IMR-90 (cell line): ENCODE measurements at regions not wholly inside any gene's neighbourhood (a gene's known extent, or its start where the extent isn't known, plus 50 kb on each side); places are given as distances from the start of the nearest gene placed in this dataset.

Experiments
- ATAC-seq: fragments of 200-7000 bp; cut with Tn5 transposase; 2 replicates; pipeline ENCODE4 v1.9.1; 2020; ENCODE audit warnings: low read depth, mild to moderate bottlenecking, moderate library complexity
- BruUV-seq: library from RNA; stranded (reverse); fragments of 400-500 nt; replicated peaks from 2 replicates; lab custom pipeline; 2021; lab: Mats Ljungman, UMichigan
- CTCF ChIA-PET: fragments of 300-600 bp; formaldehyde crosslinking; extraction: SDS; loops from one replicate; lab custom pipeline; 2021; ENCODE audit warnings: antibody characterized with exemption; lab: Yijun Ruan, JAX
- POLR2A ChIA-PET: fragments of 300-600 bp; sonication (Branson Sonifier 250); formaldehyde crosslinking; loops from one replicate; lab custom pipeline; 2022; ENCODE audit warnings: antibody characterized with exemption; ENCODE audit not compliant: unreplicated experiment; lab: Charles Lee
- DNase-seq: peaks from one replicate; pipeline ENCODE4 v3.0.0; 2013
- H2AFZ ChIP-seq: replicated peaks from 2 replicates; pipeline ENCODE3; 2013; ENCODE audit warnings: low read length, mild to moderate bottlenecking; ENCODE audit not compliant: poor library complexity
- H2AK5ac ChIP-seq: 2 replicates; pipeline ENCODE4 v1.6.1; 2013; ENCODE audit warnings: low read depth, low read length, inconsistent platforms
- H2AK9ac ChIP-seq: replicated peaks from 2 replicates; pipeline ENCODE3; 2013; ENCODE audit warnings: mild to moderate bottlenecking, low read depth, low read length, moderate library complexity; ENCODE audit not compliant: poor library complexity
- H2BK120ac ChIP-seq: 2 replicates; pipeline ENCODE4 v1.6.1; 2013; ENCODE audit warnings: low read depth, low read length, inconsistent platforms
- H2BK15ac ChIP-seq: 3 replicates; pipeline ENCODE4 v1.6.1; 2013; ENCODE audit warnings: low read depth, low read length, inconsistent platforms
- H2BK20ac ChIP-seq: 2 replicates; pipeline ENCODE4 v1.6.1; 2013; ENCODE audit warnings: low read depth, mild to moderate bottlenecking, inconsistent platforms, low read length, moderate library complexity
- H2BK5ac ChIP-seq: 2 replicates; pipeline ENCODE4 v1.6.1; 2013; ENCODE audit warnings: mild to moderate bottlenecking, low read depth, low read length, inconsistent platforms; ENCODE audit not compliant: poor library complexity, severe bottlenecking
- H3K14ac ChIP-seq: replicated peaks from 2 replicates; pipeline ENCODE4 v1.6.1; 2013; ENCODE audit warnings: low read depth, low read length, inconsistent platforms
- H3K18ac ChIP-seq: 2 replicates; pipeline ENCODE4 v1.6.1; 2013; ENCODE audit warnings: low read depth, low read length, control low read depth
- H3K23ac ChIP-seq: 2 replicates; pipeline ENCODE4 v1.6.1; 2013; ENCODE audit warnings: low read depth, low read length, inconsistent platforms
- H3K27ac ChIP-seq: 2 replicates; pipeline ENCODE4 v1.5.1; 2013; ENCODE audit warnings: mild to moderate bottlenecking, control low read depth, low read length; ENCODE audit not compliant: insufficient read depth
- H3K27me3 ChIP-seq: 2 replicates; pipeline ENCODE4 v1.6.1; 2013; ENCODE audit warnings: low read length; ENCODE audit not compliant: control insufficient read depth, insufficient read depth
- H3K36me3 ChIP-seq: 2 replicates; pipeline ENCODE4 v1.6.1; 2013; ENCODE audit warnings: low read length, mixed read lengths; ENCODE audit not compliant: control insufficient read depth, insufficient read depth
- H3K4ac ChIP-seq: 2 replicates; pipeline ENCODE4 v1.6.1; 2013; ENCODE audit warnings: low read depth, low read length, inconsistent platforms
- H3K4me1 ChIP-seq: 2 replicates; pipeline ENCODE4 v1.6.1; 2013; ENCODE audit warnings: low read length, mixed read lengths; ENCODE audit not compliant: control insufficient read depth, insufficient read depth
- H3K4me2 ChIP-seq: 2 replicates; pipeline ENCODE4 v1.6.1; 2013; ENCODE audit warnings: low read depth, mild to moderate bottlenecking, control low read depth, low read length, moderate library complexity
- H3K4me3 ChIP-seq: 2 replicates; pipeline ENCODE4 v1.5.1; 2013; ENCODE audit warnings: low read depth, mild to moderate bottlenecking, control low read depth, low read length, moderate library complexity; ENCODE audit not compliant: insufficient read depth
- H3K56ac ChIP-seq: 2 replicates; pipeline ENCODE4 v1.6.1; 2013; ENCODE audit warnings: low read length, inconsistent platforms; ENCODE audit not compliant: insufficient read depth; ENCODE audit errors: extremely low read depth
- H3K79me1 ChIP-seq, 2 experiments: 2 replicates each; pipeline ENCODE4 v1.6.1; 2013; ENCODE audit warnings: low read length in 2 of 2, inconsistent platforms in 1 of 2, low read depth in 1 of 2
- H3K9ac ChIP-seq: 2 replicates; pipeline ENCODE4 v1.6.1; 2013; ENCODE audit warnings: low read depth, low read length, control low read depth
- H3K9me1 ChIP-seq: 2 replicates; pipeline ENCODE4 v1.6.1; 2013; ENCODE audit warnings: low read length, inconsistent platforms; ENCODE audit not compliant: insufficient read depth
- H3K9me3 ChIP-seq: 2 replicates; pipeline ENCODE4 v1.6.1; 2013; ENCODE audit warnings: low read length; ENCODE audit not compliant: control insufficient read depth, insufficient read depth
- H4K20me1 ChIP-seq: 2 replicates; pipeline ENCODE4 v1.6.1; 2013; ENCODE audit warnings: low read length, inconsistent platforms; ENCODE audit not compliant: insufficient read depth
- H4K5ac ChIP-seq: 2 replicates; pipeline ENCODE4 v1.6.1; 2013; ENCODE audit warnings: mild to moderate bottlenecking, low read depth, low read length, control low read depth
- H4K8ac ChIP-seq, 2 experiments: 2 replicates each; pipeline ENCODE4 v1.6.1; 2013; ENCODE audit warnings: low read depth in 2 of 2, low read length in 2 of 2, control low read depth in 1 of 2, inconsistent platforms in 1 of 2
- H4K91ac ChIP-seq: 2 replicates; pipeline ENCODE4 v1.6.1; 2013; ENCODE audit warnings: low read depth, low read length, inconsistent platforms; ENCODE audit not compliant: insufficient read depth
- CEBPB ChIP-seq: IDR thresholded peaks from 2 replicates; pipeline ENCODE4 v1.6.1; 2012; ENCODE audit warnings: low read depth, low read length, improper control_type of control experiment
- CHD1 ChIP-seq: IDR thresholded peaks from 2 replicates; pipeline ENCODE4 v1.6.1; 2012; ENCODE audit warnings: low read depth, low read length, improper control_type of control experiment
- CTCF ChIP-seq: conservative IDR thresholded peaks from 2 replicates; pipeline ENCODE4 v1.5.1; 2012; ENCODE audit warnings: mild to moderate bottlenecking, low read depth, low read length, improper control_type of control experiment
- ELK1 ChIP-seq: fragments of 150-350 bp; IDR thresholded peaks from 2 replicates; pipeline ENCODE4 v1.6.1; 2016; ENCODE audit warnings: low read depth, mild to moderate bottlenecking, low read length, moderate library complexity, borderline replicate concordance
- FOS ChIP-seq: fragments of 150-350 bp; IDR thresholded peaks from 2 replicates; pipeline ENCODE4 v1.6.1; 2016; ENCODE audit warnings: low read depth, low read length
- MXI1 ChIP-seq: IDR thresholded peaks from 2 replicates; pipeline ENCODE4 v1.6.1; 2012; ENCODE audit warnings: low read depth, mild to moderate bottlenecking, low read length, moderate library complexity, borderline replicate concordance
- POLR2A ChIP-seq: IDR thresholded peaks from 2 replicates; pipeline ENCODE4 v1.6.1; 2012; ENCODE audit warnings: mild to moderate bottlenecking, low read depth, low read length
- RCOR1 ChIP-seq: IDR thresholded peaks from 2 replicates; pipeline ENCODE4 v1.6.1; 2012; ENCODE audit warnings: mild to moderate bottlenecking, low read length, improper control_type of control experiment; ENCODE audit not compliant: insufficient replicate concordance
- SMC3 ChIP-seq: fragments of 150-350 bp; IDR thresholded peaks from 2 replicates; pipeline ENCODE4 v1.6.1; 2016; ENCODE audit warnings: low read depth, mild to moderate bottlenecking, antibody characterized with exemption, low read length, moderate library complexity
- WGBS, 2 experiments: methylation state at CpG; one replicate each; pipeline versions ENCODE4 v1.1.5 to v1.1.7; 2013; ENCODE audit warnings: missing lambda C conversion rate in 2 of 2; ENCODE audit not compliant: insufficient read length in 1 of 2; ENCODE audit errors: extremely low coverage in 2 of 2; 5-methylcytosine and 5-hydroxymethylcytosine counted together
- dilution Hi-C: fragments of 300-500 bp; cut with HindIII; formaldehyde crosslinking; loops from one replicate; pipeline ENCODE4 v1.14.3; 2018; ENCODE audit warnings: low sequenced_read_pairs; ENCODE audit not compliant: unreplicated experiment
- in situ Hi-C: fragments of 300-500 bp; cut with MboI; formaldehyde crosslinking; loops from 3 replicates; pipeline ENCODE4 v1.14.3; 2019; ENCODE audit warnings: low sequenced_read_pairs, inconsistent platforms, mixed read lengths
- intact Hi-C: fragments of 100-400 bp; cut with micrococcal nuclease; formaldehyde crosslinking; loops from 2 replicates; pipeline ENCODE4 v1.10.0; 2022

GRCh38 chr16:49003992-49004391 lies 277.6 kb downstream of the CBLN1 start:
- H3K14ac ChIP-seq: no peak overlapping the region
- 43% methylated on average over 2 of the region's 4 CpGs; no CpG with 5 or more reads in 1 of the 2 experiments for WGBS, 2 experiments
- BruUV-seq: no TSS peak
- H3K9me1 ChIP-seq: no peaks in the 10 kb centered on the region
- no peak overlapping the region for H4K91ac ChIP-seq
- no peaks in the 10 kb centered on the region for H3K36me3 ChIP-seq
- no peak overlapping the region for H3K4me2 ChIP-seq
- H2BK120ac ChIP-seq: no peak overlapping the region
- no peak overlapping the region for H2AFZ ChIP-seq
- H2AK5ac ChIP-seq: no peak overlapping the region
- H3K27ac ChIP-seq: no peak overlapping the region
- no peak overlapping the region for H2BK15ac ChIP-seq
- no peaks in the 10 kb centered on the region for H3K9me3 ChIP-seq
- H3K56ac ChIP-seq: no peak overlapping the region
- no peak overlapping the region for H4K5ac ChIP-seq
- H3K4ac ChIP-seq: no peak overlapping the region
- ChIA-PET CTCF (no interaction called here), POLR2A (no interaction called here)
- H3K4me1 ChIP-seq: no peaks in the 10 kb centered on the region
- H3K27me3 ChIP-seq: peaks cover 2% of the 10 kb centered on the region; the same call in 1 of the 2 replicates
- ATAC-seq (no peak), DNase-seq (no peak)
- H3K9ac ChIP-seq: no peak overlapping the region
- H3K23ac ChIP-seq: no peak overlapping the region
- no peaks in the 10 kb centered on the region for H3K79me1 ChIP-seq
- H2BK20ac ChIP-seq: no peak overlapping the region
- no peak overlapping the region for H4K8ac ChIP-seq
- no peak overlapping the region for H2AK9ac ChIP-seq
- no peak overlapping the region for H2BK5ac ChIP-seq
- in situ Hi-C loops (no loop called here), intact Hi-C loops (no loop called here), dilution Hi-C loops (no loop called here)
- H3K4me3 ChIP-seq: no peak overlapping the region
- no peaks in the 10 kb centered on the region for H4K20me1 ChIP-seq
- no peak overlapping the region for H3K18ac ChIP-seq
- TF ChIP-seq RCOR1 (no peak), MXI1 (no peak), ELK1 (no peak), CEBPB (no peak), CHD1 (no peak), SMC3 (no peak), CTCF (no peak), FOS (no peak), POLR2A (no peak)
